OCI-LY7 (cell line): ENCODE measurements at regions not wholly inside any gene's neighbourhood (a gene's known extent, or its start where the extent isn't known, plus 50 kb on each side); places are given as distances from the start of the nearest gene placed in this dataset.

Source experiments
- EZH2phosphoT487 ChIP-seq: fragments of 200-600 bp; sonication (generic); IDR thresholded peaks from 2 replicates; pipeline ENCODE4 v1.6.1; 2018; ENCODE audit warnings: low read depth, borderline replicate concordance, mild to moderate bottlenecking, mixed run types, antibody characterized with exemption, low read length, moderate library complexity, mixed read lengths
- TF ChIP-seq, protein P1 (sequence below): fragments of 200-600 bp; sonication (generic); conservative IDR thresholded peaks from 2 replicates; pipeline ENCODE4 v1.5.1; 2014; ENCODE audit warnings: mild to moderate bottlenecking, antibody characterized with exemption, low read length, moderate library complexity, mixed read lengths

- TF ChIP-seq, protein P1, sequence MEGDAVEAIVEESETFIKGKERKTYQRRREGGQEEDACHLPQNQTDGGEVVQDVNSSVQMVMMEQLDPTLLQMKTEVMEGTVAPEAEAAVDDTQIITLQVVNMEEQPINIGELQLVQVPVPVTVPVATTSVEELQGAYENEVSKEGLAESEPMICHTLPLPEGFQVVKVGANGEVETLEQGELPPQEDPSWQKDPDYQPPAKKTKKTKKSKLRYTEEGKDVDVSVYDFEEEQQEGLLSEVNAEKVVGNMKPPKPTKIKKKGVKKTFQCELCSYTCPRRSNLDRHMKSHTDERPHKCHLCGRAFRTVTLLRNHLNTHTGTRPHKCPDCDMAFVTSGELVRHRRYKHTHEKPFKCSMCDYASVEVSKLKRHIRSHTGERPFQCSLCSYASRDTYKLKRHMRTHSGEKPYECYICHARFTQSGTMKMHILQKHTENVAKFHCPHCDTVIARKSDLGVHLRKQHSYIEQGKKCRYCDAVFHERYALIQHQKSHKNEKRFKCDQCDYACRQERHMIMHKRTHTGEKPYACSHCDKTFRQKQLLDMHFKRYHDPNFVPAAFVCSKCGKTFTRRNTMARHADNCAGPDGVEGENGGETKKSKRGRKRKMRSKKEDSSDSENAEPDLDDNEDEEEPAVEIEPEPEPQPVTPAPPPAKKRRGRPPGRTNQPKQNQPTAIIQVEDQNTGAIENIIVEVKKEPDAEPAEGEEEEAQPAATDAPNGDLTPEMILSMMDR = no peak
- TF ChIP-seq EZH2phosphoT487 = no peak
Measured at GRCh38 chr22:48972979-48973693, 854.5 kb downstream of the BRD1 start.
